H1 (cell line): ENCODE measurements at regions not wholly inside any gene's neighbourhood (a gene's known extent, or its start where the extent isn't known, plus 50 kb on each side); places are given as distances from the start of the nearest gene placed in this dataset.

Experiments
- CTCF ChIA-PET: fragments of 300-600 bp; sonication (Branson Sonifier 250); formaldehyde crosslinking; loops from one replicate; lab custom pipeline; 2021; ENCODE audit not compliant: partially characterized antibody; lab: Charles Lee
- POLR2A ChIA-PET: fragments of 300-600 bp; sonication (Branson Sonifier 250); formaldehyde crosslinking; loops from one replicate; lab custom pipeline; 2021; ENCODE audit warnings: inconsistent platforms; ENCODE audit not compliant: partially characterized antibody; lab: Charles Lee
- DNase-seq, 2 experiments: peaks; one replicate each; pipeline versions ENCODE4 v3.0.0 to v3.0.0-alpha.2; 2010 to 2022; ENCODE audit warnings: low spot score in 2 of 2, low read depth in 1 of 2, mixed read lengths in 1 of 2
- FAIRE-seq: peaks from 2 replicates; lab custom pipeline; 2011; peaks lifted over from hg19 to GRCh38; lab: Jason Lieb, UNC
- H2AFZ ChIP-seq: 2 replicates; pipeline ENCODE4 v1.8.1; 2012; ENCODE audit warnings: low read length, inconsistent platforms
- H2AK5ac ChIP-seq: 2 replicates; pipeline ENCODE4 v1.6.1; 2013; ENCODE audit warnings: low read depth, low read length
- H2BK120ac ChIP-seq: replicated peaks from 2 replicates; pipeline ENCODE3; 2013; ENCODE audit warnings: low read depth, low read length, inconsistent platforms
- H2BK12ac ChIP-seq: 2 replicates; pipeline ENCODE4 v1.6.1; 2013; ENCODE audit warnings: low read depth, low read length
- H2BK15ac ChIP-seq: 2 replicates; pipeline ENCODE4 v1.6.1; 2013; ENCODE audit warnings: low read length
- H2BK20ac ChIP-seq: 2 replicates; pipeline ENCODE4 v1.6.1; 2013; ENCODE audit warnings: low read length
- H2BK5ac ChIP-seq: 2 replicates; pipeline ENCODE4 v1.6.1; 2013; ENCODE audit warnings: low read depth, low read length
- H3K14ac ChIP-seq: 2 replicates; pipeline ENCODE4 v1.6.1; 2013; ENCODE audit warnings: inconsistent platforms; ENCODE audit not compliant: insufficient read length
- H3K18ac ChIP-seq: 2 replicates; pipeline ENCODE4 v1.6.1; 2013; ENCODE audit warnings: low read length; ENCODE audit errors: extremely low read depth
- H3K23ac ChIP-seq: 2 replicates; pipeline ENCODE4 v1.6.1; 2013; ENCODE audit warnings: inconsistent platforms; ENCODE audit not compliant: insufficient read length
- H3K23me2 ChIP-seq: 2 replicates; pipeline ENCODE4 v1.6.1; 2013; ENCODE audit warnings: low read depth, low read length
- H3K27ac ChIP-seq: 2 replicates; pipeline ENCODE4 v1.6.1; 2011; ENCODE audit warnings: low read depth, low read length, inconsistent platforms
- H3K27me3 ChIP-seq, 4 experiments: replicated peaks in 1 of 4; 1 replicate in 1 of 4; 2 replicates in 3 of 4; pipeline versions ENCODE4 v1.6.1 to v1.8.1; 2011 to 2013; ENCODE audit warnings: low read length in 3 of 4, mild to moderate bottlenecking in 3 of 4, inconsistent platforms in 2 of 4, mixed read lengths in 2 of 4, moderate library complexity in 1 of 4; ENCODE audit not compliant: control insufficient read depth in 3 of 4, insufficient read depth in 3 of 4; ENCODE audit errors: extremely low read depth in 1 of 4
- H3K36me3 ChIP-seq, 4 experiments: 2 replicates each; pipeline versions ENCODE4 v1.6.1 to v1.8.1; 2011 to 2013; ENCODE audit warnings: mild to moderate bottlenecking in 4 of 4, low read length in 3 of 4, moderate library complexity in 2 of 4, control low read depth in 1 of 4, inconsistent platforms in 1 of 4; ENCODE audit not compliant: insufficient read depth in 4 of 4, control insufficient read depth in 2 of 4
- H3K4ac ChIP-seq: replicated peaks from 2 replicates; pipeline ENCODE3; 2013; ENCODE audit warnings: low read length, low read depth, mixed read lengths, inconsistent platforms; ENCODE audit not compliant: insufficient read length
- H3K4me1 ChIP-seq, 4 experiments: replicated peaks in 1 of 4; 1 replicate in 1 of 4; 2 replicates in 3 of 4; pipeline versions ENCODE4 v1.6.1 to v1.8.1; 2011 to 2013; ENCODE audit warnings: low read length in 3 of 4, inconsistent platforms in 2 of 4, mixed read lengths in 1 of 4; ENCODE audit not compliant: insufficient read depth in 4 of 4, control insufficient read depth in 3 of 4
- H3K4me2 ChIP-seq, 2 experiments: 2 replicates each; pipeline versions ENCODE4 v1.6.1 to v1.8.1; 2011 to 2013; ENCODE audit warnings: low read depth in 2 of 2, low read length in 2 of 2, control low read depth in 1 of 2, inconsistent platforms in 1 of 2, mild to moderate bottlenecking in 1 of 2; ENCODE audit not compliant: insufficient read depth in 1 of 2
- H3K4me3 ChIP-seq, 4 experiments: fragments of 200-600, 300-600 bp in 1 of 4; sonication (generic), shearing (Covaris generic), sonication (Bioruptor Twin) in 1 of 4; 2 replicates each; pipeline versions ENCODE4 v1.5.1 to v1.8.1; 2011 to 2016; ENCODE audit warnings: low read length in 4 of 4, low read depth in 3 of 4, control low read depth in 2 of 4, inconsistent platforms in 2 of 4, mild to moderate bottlenecking in 2 of 4, mixed read lengths in 1 of 4, moderate library complexity in 1 of 4; ENCODE audit not compliant: insufficient read depth in 2 of 4; ENCODE audit errors: extremely low read depth in 1 of 4
- H3K56ac ChIP-seq: replicated peaks from 2 replicates; pipeline ENCODE3; 2013; ENCODE audit warnings: low read depth, mild to moderate bottlenecking, mixed read lengths, low read length, inconsistent platforms; ENCODE audit not compliant: insufficient read length
- H3K79me1 ChIP-seq: 2 replicates; pipeline ENCODE4 v1.6.1; 2013; ENCODE audit warnings: low read depth, low read length, control low read depth
- H3K79me2 ChIP-seq, 2 experiments: 2 replicates each; pipeline versions ENCODE4 v1.6.1 to v1.8.1; 2012 to 2013; ENCODE audit warnings: low read length in 2 of 2, mild to moderate bottlenecking in 2 of 2, inconsistent platforms in 1 of 2; ENCODE audit not compliant: insufficient read depth in 2 of 2, control insufficient read depth in 1 of 2
- H3K9ac ChIP-seq, 4 experiments: replicated peaks in 1 of 4; 1 replicate in 1 of 4; 2 replicates in 3 of 4; pipeline versions ENCODE4 v1.6.1 to v1.8.1; 2011 to 2013; ENCODE audit warnings: low read depth in 3 of 4, low read length in 3 of 4, control low read depth in 2 of 4, mild to moderate bottlenecking in 2 of 4, moderate library complexity in 2 of 4, inconsistent platforms in 1 of 4; ENCODE audit errors: extremely low read depth in 1 of 4
- H3K9me3 ChIP-seq, 2 experiments: 2 replicates each; pipeline versions ENCODE4 v1.6.1 to v1.8.1; 2012 to 2013; ENCODE audit warnings: mild to moderate bottlenecking in 2 of 2, moderate library complexity in 2 of 2, control low read depth in 1 of 2, inconsistent platforms in 1 of 2, low read depth in 1 of 2, low read length in 1 of 2, mixed read lengths in 1 of 2; ENCODE audit not compliant: insufficient read depth in 2 of 2
- H4K20me1 ChIP-seq, 2 experiments: replicated peaks in 1 of 2; 2 replicates each; pipeline versions ENCODE3 to v1.8.1; 2011 to 2013; ENCODE audit warnings: inconsistent platforms in 2 of 2, low read length in 2 of 2, mild to moderate bottlenecking in 1 of 2; ENCODE audit not compliant: insufficient read depth in 2 of 2, control insufficient read depth in 1 of 2
- H4K5ac ChIP-seq: 2 replicates; pipeline ENCODE4 v1.6.1; 2013; ENCODE audit warnings: low read length, low read depth, mixed read lengths, inconsistent platforms; ENCODE audit not compliant: insufficient read length
- H4K8ac ChIP-seq: 2 replicates; pipeline ENCODE4 v1.8.0; 2013; ENCODE audit warnings: mild to moderate bottlenecking, moderate library complexity, low read length, inconsistent platforms; ENCODE audit not compliant: insufficient read depth; ENCODE audit errors: extremely low read depth
- H4K91ac ChIP-seq: replicated peaks from 2 replicates; pipeline ENCODE3; 2013; ENCODE audit warnings: low read length, mixed read lengths, inconsistent platforms; ENCODE audit not compliant: insufficient read length
- CBX5 ChIP-seq: fragments of 300-800, 300-1000 bp; sonication (generic); IDR thresholded peaks from 2 replicates; pipeline ENCODE4 v1.7.1; 2016; ENCODE audit warnings: antibody characterized with exemption, low read length, low read depth
- JUND ChIP-seq: IDR thresholded peaks from 2 replicates; pipeline ENCODE4 v1.6.1; 2011; ENCODE audit warnings: mild to moderate bottlenecking, improper control_type of control experiment, low read length
- SP4 ChIP-seq: IDR thresholded peaks from 2 replicates; pipeline ENCODE4 v1.6.1; 2012; ENCODE audit warnings: low read length, inconsistent platforms
- WGBS, 2 experiments: shearing (Covaris generic) in 1 of 2; methylation state at CpG; one replicate each; pipeline versions ENCODE4 v1.1.6 to v1.1.7; 2013 to 2015; ENCODE audit warnings: low lambda C conversion rate in 2 of 2, mixed read lengths in 2 of 2, inconsistent platforms in 1 of 2, low coverage in 1 of 2, missing lambda C conversion rate in 1 of 2; ENCODE audit not compliant: insufficient replicate concordance in 2 of 2, insufficient coverage in 1 of 2, insufficient read length in 1 of 2; ENCODE audit errors: extremely low coverage in 1 of 2, missing lambda C conversion rate in 1 of 2; 5-methylcytosine and 5-hydroxymethylcytosine counted together

DNA sequence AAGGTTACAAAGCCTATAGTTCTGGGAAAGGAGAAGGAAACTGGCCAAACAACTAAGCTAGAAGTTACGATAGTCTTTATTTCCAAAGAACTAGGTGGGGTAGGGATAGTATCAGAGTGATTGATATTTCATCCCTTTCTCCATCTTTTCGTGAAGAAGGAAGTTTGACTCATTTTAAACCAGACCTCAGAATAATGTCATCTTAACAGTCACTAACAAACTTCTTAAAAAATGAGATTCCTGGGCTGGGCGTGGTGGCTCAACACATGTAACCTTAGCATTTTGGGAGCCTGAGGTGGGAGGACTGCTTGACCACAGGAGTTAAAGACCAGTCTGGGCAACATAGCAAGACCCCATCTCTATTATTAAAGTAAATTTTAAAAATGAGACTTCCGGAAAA, 69.4 kb downstream of the ARL4A start:
- no peak for FAIRE-seq
- Histone ChIP-seq H2AFZ (no peak overlapping the region), H2BK15ac (no peak overlapping the region)
- TF ChIP-seq JUND, result no peak
- no peak for TF ChIP-seq SP4
- no peak for TF ChIP-seq CBX5

More for the DNA sequence above, 69.4 kb downstream of the ARL4A start:
- no peak overlapping the region for H4K8ac ChIP-seq
- ChIA-PET POLR2A (no interaction called here), CTCF (no interaction called here)
- no peaks in the 10 kb centered on the region for H4K20me1 ChIP-seq
- no peak overlapping the region for H3K56ac ChIP-seq
- no peak overlapping the region for H3K18ac ChIP-seq
- H2BK12ac ChIP-seq, result no peak overlapping the region
- no peak overlapping the region for H3K4ac ChIP-seq
- no peak overlapping the region for H3K4me3 ChIP-seq
- DNase-seq, result no peak
- H3K27me3 ChIP-seq, result no peaks in the 10 kb centered on the region
- no peaks in the 10 kb centered on the region for H3K4me1 ChIP-seq
- H3K36me3 ChIP-seq, result no peaks in the 10 kb centered on the region
- peaks cover 3 to 8% of the 10 kb centered on the region in 2 experiments; a peak in 2 of 4 replicates for H3K9me3 ChIP-seq
- no peaks in the 10 kb centered on the region for H3K79me2 ChIP-seq
- no peak overlapping the region for H2BK20ac ChIP-seq
- no peak overlapping the region for H3K27ac ChIP-seq
- H4K91ac ChIP-seq, result no peak overlapping the region
- H2BK5ac ChIP-seq, result no peak overlapping the region
- H3K23ac ChIP-seq, result no peak overlapping the region
- H2BK120ac ChIP-seq, result no peak overlapping the region
- 87% methylated on average over 4 of the region's 4 CpGs; no CpG with 5 or more reads in 1 of the 2 experiments for WGBS, 2 experiments
- peaks cover 2% of the 10 kb centered on the region; the same call in 1 of the 2 replicates for H3K23me2 ChIP-seq
- H3K79me1 ChIP-seq, result no peaks in the 10 kb centered on the region
- H3K4me2 ChIP-seq, result no peak overlapping the region
- H2AK5ac ChIP-seq, result no peak overlapping the region
- no peak overlapping the region for H4K5ac ChIP-seq
- no peak overlapping the region for H3K9ac ChIP-seq
- H3K14ac ChIP-seq, result no peak overlapping the region
